NT2/D1 (cell line): ENCODE measurements at regions not wholly inside any gene's neighbourhood (a gene's known extent, or its start where the extent isn't known, plus 50 kb on each side); places are given as distances from the start of the nearest gene placed in this dataset.

Experiments used
- DNase-seq: peaks from one replicate; pipeline ENCODE4 v3.0.0-alpha.2; 2011; ENCODE audit warnings: low read depth, low spot score
- H3K27me3 ChIP-seq: 2 replicates; pipeline ENCODE4 v1.6.0; 2011; ENCODE audit warnings: mild to moderate bottlenecking; ENCODE audit not compliant: insufficient read length, insufficient read depth
- H3K36me3 ChIP-seq: 2 replicates; pipeline ENCODE4 v1.6.1; 2011; ENCODE audit warnings: mild to moderate bottlenecking, low read length, mixed read lengths; ENCODE audit not compliant: insufficient read depth, insufficient read length
- H3K4me1 ChIP-seq: 2 replicates; pipeline ENCODE4 v1.5.1; 2011; ENCODE audit not compliant: insufficient read depth, insufficient read length
- H3K4me3 ChIP-seq: 2 replicates; pipeline ENCODE4 v1.5.1; 2011; ENCODE audit warnings: low read depth; ENCODE audit not compliant: insufficient read length
- H3K9ac ChIP-seq: 2 replicates; pipeline ENCODE4 v1.6.0; 2011; ENCODE audit warnings: low read depth; ENCODE audit not compliant: insufficient read length
- H3K9me3 ChIP-seq: 2 replicates; pipeline ENCODE4 v1.5.1; 2011; ENCODE audit warnings: mild to moderate bottlenecking, low read length; ENCODE audit not compliant: insufficient read depth
- SUZ12 ChIP-seq: IDR thresholded peaks from 2 replicates; pipeline ENCODE4 v1.6.1; 2011; ENCODE audit not compliant: insufficient read length, insufficient read depth; ENCODE audit errors: extremely low read depth
- YY1 ChIP-seq: IDR thresholded peaks from 2 replicates; pipeline ENCODE4 v1.6.1; 2011; ENCODE audit not compliant: insufficient read length, insufficient read depth
- ZNF274 ChIP-seq: IDR thresholded peaks from 2 replicates; pipeline ENCODE4 v1.6.1; 2011; ENCODE audit warnings: mild to moderate bottlenecking, low read depth, low read length

GRCh38 chr10:70939441-70940003 is 51.2 kb upstream of the PCBD1 start:
- Histone ChIP-seq H3K36me3 (no peaks in the 10 kb centered on the region), H3K9ac (no peak overlapping the region), H3K4me3 (no peak overlapping the region), H3K9me3 (no peaks in the 10 kb centered on the region), H3K4me1 (peaks cover 5% of the 10 kb centered on the region), H3K27me3 (no peaks in the 10 kb centered on the region)
- TF ChIP-seq ZNF274 (no peak), YY1 (no peak), SUZ12 (no peak)
- no peak for DNase-seq

DNA sequence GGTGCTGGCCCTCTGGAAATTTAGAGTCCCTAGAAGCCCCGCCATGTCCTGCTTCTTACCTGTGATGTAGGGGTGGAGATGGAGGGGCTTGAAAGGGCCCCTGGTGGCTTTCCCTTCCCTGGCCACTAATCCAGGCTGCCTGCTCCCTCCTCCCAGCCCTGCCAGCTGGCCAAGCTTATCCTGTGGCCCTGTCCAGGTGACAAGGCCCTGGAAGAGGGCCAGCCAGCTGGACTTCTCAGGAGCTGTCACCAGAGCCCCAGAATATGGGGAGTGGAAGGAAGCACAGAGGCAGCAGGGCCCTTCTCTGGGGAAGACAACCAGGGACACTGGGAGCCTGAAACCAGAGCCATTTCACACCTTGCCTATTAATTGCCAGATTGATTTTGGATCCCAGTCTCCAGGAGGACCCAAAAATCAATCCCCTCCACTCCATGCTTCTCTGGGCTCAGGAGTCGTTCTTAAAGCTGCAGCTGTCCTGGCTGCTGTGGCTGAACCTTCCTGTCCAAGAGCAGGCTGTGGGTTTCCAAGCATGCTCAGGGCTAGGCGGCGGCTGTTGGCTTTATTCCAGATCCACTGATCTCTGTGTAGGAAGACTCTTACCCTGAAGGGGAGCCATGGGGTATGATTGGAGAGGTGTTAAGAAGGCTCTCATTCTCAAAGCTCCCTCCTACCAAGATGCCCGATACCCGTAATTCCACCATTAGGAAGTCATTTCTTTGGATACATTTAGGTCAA is 52.6 kb upstream of the PCBD1 start:
- no peak overlapping the region for H3K4me3 ChIP-seq
- no peaks in the 10 kb centered on the region for H3K27me3 ChIP-seq
- no peak for DNase-seq
- no peaks in the 10 kb centered on the region for H3K36me3 ChIP-seq
- H3K4me1 ChIP-seq: peaks cover 5% of the 10 kb centered on the region
- no peak overlapping the region for H3K9ac ChIP-seq
- H3K9me3 ChIP-seq: no peaks in the 10 kb centered on the region
- no peak for TF ChIP-seq ZNF274
- TF ChIP-seq YY1: no peak
- no peak for TF ChIP-seq SUZ12

DNA sequence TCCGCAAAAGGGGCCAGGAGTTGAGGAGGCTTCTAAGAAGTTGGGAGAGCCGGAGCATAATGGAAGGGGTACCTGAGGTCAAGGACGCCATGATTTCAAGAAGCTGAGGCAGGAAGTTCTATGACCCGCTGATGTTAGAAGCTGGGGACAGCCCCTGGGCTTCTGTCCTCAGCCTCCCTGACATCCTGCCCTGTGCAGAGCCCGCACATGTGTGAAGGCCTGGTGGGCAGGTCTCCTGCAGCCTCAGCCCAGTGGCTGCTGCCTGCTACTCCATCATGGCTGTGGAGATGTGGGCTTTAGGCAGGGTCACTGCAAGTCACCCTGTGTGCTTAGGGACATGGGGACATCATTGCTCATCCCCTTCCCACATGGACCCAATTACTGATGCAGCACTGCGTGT is 53.8 kb upstream of the PCBD1 start:
- Histone ChIP-seq H3K27me3 (no peaks in the 10 kb centered on the region), H3K9me3 (no peaks in the 10 kb centered on the region), H3K4me3 (no peak overlapping the region), H3K9ac (no peak overlapping the region), H3K4me1 (peaks cover 5% of the 10 kb centered on the region), H3K36me3 (no peaks in the 10 kb centered on the region)
- no peak for DNase-seq
- TF ChIP-seq ZNF274 (no peak), YY1 (no peak), SUZ12 (no peak)

GRCh38 chr10:70942725-70943124 is 54.4 kb upstream of the PCBD1 start:
- Histone ChIP-seq H3K9ac (no peak overlapping the region), H3K36me3 (no peaks in the 10 kb centered on the region), H3K27me3 (no peaks in the 10 kb centered on the region), H3K9me3 (no peaks in the 10 kb centered on the region), H3K4me3 (no peak overlapping the region), H3K4me1 (peaks cover 5% of the 10 kb centered on the region)
- TF ChIP-seq ZNF274: no peak
- no peak for TF ChIP-seq YY1
- no peak for TF ChIP-seq SUZ12
- no peak for DNase-seq

- TF ChIP-seq SUZ12: no peak
- no peak for TF ChIP-seq ZNF274
- no peak for TF ChIP-seq YY1
- Histone ChIP-seq H3K4me1 (peaks cover 5% of the 10 kb centered on the region), H3K9me3 (no peaks in the 10 kb centered on the region), H3K36me3 (no peaks in the 10 kb centered on the region), H3K27me3 (no peaks in the 10 kb centered on the region), H3K9ac (no peak overlapping the region), H3K4me3 (no peak overlapping the region)
- no peak for DNase-seq
These were observed 54.9 kb upstream of the PCBD1 start for GRCh38 chr10:70943249-70943648.

GRCh38 chr10:70943841-70944466 is 55.6 kb upstream of the PCBD1 start:
- Histone ChIP-seq H3K27me3 (no peaks in the 10 kb centered on the region), H3K9ac (no peak overlapping the region), H3K4me3 (no peak overlapping the region), H3K9me3 (no peaks in the 10 kb centered on the region), H3K4me1 (peaks cover 5% of the 10 kb centered on the region), H3K36me3 (no peaks in the 10 kb centered on the region)
- DNase-seq: no peak
- TF ChIP-seq YY1 (no peak), ZNF274 (no peak)

DNA sequence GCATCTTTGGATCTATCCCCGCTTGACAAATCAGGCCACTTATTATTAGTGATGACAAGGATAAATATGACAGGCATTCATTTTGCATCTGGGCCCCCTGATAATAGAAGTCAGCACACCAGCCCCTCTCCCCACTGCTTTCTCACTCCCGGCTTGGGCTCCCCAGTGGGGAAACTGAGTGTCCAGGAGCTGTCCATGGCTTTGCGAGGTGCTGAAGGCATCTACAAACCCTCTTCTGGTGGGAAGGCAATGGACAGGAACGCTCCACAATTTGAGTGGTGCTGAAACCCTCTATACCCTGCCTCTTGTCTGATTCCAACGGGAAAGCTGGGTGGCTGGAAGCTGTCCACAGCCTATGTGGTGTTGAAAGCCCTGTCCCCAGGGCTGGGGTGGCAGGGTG is 61.7 kb upstream of the PCBD1 start:
- H3K27me3 ChIP-seq: no peaks in the 10 kb centered on the region
- no peak for DNase-seq
- no peak overlapping the region for H3K4me3 ChIP-seq
- TF ChIP-seq YY1: no peak
- TF ChIP-seq ZNF274: no peak
- TF ChIP-seq SUZ12: no peak
- H3K4me1 ChIP-seq: no peaks in the 10 kb centered on the region
- H3K9ac ChIP-seq: no peak overlapping the region
- H3K9me3 ChIP-seq: no peaks in the 10 kb centered on the region
- no peaks in the 10 kb centered on the region for H3K36me3 ChIP-seq
